Hindlimb muscle (tissue), 1 donor: ENCODE measurements at regions not wholly inside any gene's neighbourhood (a gene's known extent, or its start where the extent isn't known, plus 50 kb on each side); places are given as distances from the start of the nearest gene placed in this dataset.
"Not testable (repeated sequence)": the region's sequence is repeated elsewhere in the genome, so short reads cannot be mapped to it uniquely, and the experiment has no call there.

ENCODE experiments used
- DNase-seq: peaks from one replicate; pipeline ENCODE4 v3.0.0-alpha.2; 2013

DNA sequence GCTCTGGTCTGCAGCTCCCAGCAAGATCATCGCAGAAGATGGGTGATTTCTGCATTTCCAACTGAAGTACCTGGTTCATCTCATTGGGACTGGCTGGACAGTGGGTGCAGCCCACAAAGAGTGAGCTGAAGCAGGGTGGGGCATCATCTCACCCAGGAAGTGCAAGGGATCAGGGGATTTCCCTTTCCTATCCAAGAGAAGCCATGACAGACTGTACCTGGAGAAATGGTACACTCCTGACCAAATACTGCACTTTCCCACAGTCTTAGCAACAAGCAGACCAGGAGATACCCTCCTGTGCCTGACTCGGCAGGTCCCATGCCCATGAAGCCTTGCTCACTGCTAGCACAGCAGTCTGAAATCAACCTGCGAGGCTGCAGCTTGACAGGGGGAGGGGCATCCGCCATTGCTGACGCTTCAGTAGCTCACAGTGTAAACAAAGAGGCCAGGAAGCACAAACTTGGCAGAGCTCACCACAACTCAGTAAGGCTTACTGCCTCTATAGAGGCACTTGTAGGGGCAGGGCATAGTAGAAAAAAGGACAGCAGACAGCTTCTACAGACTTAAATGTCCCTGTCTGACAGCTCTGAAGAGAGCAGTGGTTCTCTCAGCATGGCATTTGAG is 60.5 kb downstream of the AREG start:
- not testable (repeated sequence) for DNase-seq

DNA sequence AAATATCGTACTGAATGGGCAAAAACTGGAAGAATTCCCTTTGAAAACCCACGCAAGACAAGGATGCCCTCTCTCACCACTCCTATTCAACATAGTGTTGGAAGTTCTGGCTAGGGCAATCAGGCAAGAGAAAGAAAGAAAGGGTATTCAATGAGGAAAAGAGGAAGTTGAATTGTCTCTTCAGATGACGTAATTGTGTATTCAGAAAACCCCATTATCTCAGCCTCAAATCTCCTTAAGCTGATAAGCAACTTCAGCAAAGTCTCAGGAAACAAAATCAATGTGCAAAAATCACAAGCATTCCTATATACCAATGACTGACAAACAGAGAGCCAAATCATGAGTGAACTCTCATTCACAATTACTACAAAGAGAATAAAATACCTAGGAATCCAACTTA is 64.4 kb downstream of the AREG start:
- DNase-seq = not testable (repeated sequence)

DNA sequence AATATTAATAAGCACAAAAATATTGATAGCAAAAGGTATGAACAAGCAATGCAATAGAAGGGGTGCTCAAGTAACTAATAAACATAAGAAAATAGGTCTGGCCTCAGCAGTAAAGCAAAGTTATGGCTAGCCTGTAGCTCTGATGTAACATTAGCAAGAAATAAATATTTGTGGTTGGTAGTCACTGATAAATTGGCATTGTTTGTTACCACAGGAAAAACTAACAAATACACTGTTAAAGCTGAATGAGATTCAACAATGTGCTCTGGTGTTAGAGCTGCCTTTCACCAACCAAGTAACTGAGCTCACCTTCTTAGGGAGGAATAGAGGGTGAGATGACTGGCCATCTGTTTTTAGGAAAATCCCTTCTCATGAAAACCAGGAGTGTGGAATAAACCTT is 71.4 kb downstream of the AREG start:
- no peak for DNase-seq

DNA sequence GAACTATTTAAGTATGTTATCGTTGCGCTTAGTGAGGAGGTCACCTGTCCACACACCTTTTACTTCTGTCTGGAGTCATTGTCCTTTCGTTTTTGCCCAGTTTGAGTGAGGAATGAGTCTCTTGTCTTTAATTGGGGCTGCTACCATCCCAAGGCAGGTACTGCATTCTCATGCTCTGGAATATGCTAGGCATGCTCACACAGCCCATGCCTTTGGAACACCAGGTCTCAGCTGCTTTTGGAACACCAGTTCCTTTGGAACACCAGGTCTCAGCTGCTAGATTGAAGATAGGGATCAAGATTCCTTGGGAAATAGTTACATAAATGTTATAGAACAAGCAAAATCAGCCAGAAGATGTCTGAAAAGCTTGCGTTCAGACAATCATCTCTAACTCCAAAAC is 73.1 kb downstream of the AREG start:
- DNase-seq = no peak

DNA sequence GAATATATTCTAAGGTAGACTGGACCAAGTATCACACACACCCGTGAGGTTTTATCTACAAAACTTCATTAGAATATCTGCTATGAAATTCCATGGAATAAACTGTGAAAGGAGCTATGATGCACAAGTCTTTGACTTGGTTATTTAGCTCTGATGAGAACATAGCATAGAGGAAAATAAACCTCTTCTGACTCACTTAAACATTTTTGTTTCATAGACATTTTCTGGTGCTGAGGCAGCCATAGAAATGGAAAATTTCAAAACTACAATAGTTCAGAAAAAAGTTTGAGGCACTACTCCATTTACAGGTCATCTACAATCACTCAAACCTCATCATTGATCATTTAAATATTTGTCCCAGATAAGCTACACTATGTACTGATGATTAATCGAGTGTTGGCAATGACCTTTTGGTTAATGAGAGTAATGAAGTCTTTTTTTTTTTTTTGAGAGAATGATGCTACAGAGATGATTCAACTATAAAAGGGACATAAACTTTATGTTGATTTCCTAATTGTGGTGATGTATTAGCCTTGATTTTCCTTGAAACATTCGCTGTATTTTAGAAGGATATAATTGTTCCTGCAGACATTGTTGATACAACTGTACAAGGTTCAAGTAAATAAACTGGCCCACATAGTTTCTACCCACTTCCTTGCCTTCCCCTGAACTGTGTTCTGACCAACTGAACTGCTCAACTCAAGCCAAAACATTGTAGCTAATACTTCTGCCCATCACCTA is 77.5 kb downstream of the AREG start:
- no peak for DNase-seq

DNA sequence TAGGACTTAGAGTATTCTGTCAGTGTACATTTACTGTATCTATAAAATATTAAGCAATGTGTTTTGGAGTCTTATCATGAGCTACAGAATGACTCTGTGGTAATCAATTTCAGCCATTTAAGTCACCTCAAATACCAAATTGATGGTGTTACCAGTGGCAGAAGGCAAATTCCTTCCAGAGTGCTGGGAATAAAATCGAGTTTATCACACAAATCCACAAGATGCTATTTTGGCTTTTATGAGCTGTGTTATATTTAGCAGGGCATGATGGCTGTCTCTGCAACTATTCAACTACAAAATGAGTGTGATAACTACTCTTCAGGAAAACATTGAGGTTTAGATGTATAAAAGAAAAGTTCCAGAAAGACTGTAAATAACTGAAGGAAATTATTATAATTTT is 78.2 kb downstream of the AREG start:
- no peak for DNase-seq

DNA sequence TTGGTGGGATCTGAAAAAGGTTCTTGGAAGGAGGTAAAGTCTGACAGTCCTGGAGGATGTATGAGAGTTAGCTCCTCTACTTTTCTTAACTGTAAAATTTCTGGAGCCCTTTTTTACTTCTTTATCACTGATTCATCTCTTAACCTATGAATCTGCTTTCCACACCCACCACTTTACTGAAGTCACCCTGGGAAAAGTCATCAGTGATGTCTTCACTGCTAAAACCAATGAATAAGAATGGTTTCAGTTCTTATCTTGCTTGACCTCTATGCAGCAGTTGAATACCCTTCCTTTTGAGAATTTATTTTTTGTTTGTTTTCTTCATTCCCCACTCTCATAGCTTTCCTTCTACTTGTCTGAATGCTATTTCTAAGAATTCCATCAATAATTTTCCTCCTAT is 80.0 kb downstream of the AREG start:
- no peak for DNase-seq

DNA sequence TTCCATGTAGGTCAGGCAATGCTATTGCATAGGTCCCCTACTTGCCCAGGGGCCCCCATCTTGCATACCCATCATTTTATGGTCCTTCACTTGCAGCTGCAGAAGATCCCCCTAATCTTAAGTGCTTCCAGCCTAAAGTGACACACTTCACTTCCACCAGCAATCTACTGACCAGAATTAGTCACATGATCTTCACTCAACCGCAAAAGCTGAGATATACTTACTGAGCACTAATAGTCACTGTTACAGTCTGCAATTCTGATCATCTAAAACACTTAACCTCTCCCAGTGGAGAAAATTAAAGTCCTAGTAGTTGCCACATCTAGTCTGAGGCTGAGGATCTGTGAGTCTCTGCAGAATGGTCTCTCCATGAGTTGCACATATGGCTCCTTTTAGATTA is 82.1 kb downstream of the AREG start:
- no peak for DNase-seq

DNA sequence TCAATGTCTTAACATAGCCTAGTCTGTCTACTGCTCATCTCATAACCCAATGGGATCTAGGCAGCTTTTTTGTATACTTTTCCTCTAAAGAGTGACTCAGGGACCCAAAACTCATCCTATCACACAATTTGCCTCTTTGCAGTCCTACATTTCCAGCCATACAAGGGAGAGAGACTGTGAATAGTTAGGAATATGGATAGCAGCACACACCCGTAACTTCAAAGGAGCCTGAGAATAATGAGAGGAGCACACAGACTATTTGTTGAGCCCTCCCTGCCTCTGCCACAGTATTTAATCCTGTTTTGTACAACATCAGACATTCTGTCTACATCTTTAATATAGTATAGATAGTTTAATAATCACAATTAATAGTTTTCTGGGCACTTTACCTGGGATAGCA is 83.2 kb downstream of the AREG start:
- DNase-seq = no peak

DNA sequence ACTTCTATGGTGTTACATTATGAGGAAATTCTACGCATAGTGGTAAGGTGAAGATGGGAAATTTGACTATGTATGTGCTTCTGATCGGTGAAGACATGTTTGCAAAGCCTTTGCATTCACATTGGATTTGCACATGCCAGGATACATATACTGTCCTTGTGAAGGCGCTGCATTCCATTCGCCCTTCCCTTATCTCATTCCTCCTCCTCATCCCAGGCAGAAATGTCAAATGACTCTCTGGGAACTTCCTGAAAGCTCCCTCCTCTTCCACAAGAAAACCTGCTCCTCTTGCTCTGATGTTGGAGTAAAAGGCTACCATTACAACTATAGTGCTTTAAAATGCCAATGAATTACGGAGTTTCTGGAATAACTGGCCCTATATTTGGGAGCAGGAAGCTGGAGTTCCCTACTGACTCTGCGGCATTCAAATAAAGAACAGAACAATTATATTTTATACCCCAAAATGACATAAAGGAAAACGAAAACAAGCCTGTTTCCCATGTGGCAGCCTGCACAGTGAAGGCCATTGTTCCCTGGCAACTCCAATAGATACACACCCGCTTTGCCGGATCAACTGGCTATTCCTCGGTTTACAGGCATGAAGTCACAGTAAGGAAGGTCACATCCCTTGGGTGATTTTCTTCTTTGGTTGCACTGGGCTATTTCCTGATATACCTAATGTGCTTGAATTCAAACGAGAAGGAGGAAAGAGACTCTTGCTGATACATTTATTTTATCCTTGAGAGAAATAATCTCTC is 84.5 kb downstream of the AREG start:
- no peak for DNase-seq

DNA sequence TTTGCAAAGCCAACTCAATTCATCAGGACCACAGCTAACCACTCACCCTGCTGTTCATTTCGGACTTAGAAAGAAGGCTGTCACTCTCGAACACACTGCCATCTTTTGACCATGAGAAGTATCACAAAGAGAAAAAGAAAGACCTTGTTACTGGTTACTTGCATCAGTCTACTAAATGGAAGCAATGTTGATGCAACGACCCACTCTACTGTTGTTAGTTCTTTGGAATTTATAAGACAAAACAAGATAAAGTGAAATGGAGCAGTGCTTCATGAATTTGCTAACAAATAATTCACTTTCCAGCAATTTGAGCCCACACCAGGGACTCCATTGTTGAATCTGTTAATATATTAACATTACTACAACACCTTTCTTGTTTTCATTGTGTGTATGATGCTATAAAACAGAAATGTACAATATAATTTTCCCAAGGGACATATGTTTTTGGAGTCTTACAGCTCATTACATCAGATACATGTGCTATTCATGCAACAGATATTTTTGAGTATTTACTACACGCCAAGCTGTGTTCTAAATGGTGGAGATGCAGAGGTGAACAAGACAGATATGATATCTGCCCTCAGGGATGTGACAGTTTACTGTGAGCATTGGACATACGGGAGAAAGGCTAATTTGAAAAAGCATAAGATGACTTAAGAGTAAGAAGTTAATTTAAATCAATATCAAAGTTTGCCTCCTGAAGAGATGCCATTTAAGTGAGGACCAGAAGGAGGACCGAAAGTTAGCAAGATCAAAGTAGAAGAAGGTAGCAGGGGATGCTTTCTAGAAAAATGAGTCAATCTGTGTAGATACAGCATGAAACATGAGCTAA is 87.2 kb downstream of the AREG start:
- peak; percentile 11 for DNase-seq

DNA sequence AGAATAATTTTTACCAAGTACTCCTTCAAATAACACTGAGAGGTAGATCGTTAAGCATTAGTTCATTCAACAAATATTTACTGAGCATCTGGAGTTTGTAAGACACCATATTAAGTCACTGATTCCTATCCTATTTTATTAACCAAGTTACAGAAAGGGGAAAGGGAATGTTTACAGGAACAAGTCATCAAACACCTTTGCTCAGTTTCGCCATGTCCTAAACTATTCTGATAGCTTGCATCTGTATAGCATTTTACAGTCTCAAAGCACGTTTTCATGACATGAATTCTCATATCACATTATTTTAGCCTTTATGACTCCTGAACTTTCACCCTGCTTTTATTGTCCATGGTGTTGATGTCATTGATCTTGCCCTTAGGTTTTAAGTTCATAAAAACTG is 89.2 kb downstream of the AREG start:
- DNase-seq = no peak

DNA sequence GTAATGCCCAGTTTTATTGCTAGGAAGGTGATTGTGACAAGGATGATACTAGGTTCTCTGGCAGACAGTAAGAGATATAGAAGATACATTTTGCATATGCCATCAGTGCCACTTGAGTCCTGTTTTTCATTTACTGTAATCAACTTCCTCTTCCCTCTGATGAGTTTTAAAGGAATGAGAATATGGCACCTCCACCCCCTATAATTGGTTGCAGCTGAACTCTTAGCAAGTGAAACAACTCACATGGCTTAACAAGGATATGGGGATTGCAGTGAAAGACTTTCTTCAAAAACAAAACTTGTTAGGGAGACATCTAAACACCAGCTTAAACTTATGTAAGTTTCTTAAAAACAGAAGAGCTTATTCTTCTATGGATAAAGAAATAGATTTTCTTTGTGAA is 90.0 kb downstream of the AREG start:
- DNase-seq = no peak

DNA sequence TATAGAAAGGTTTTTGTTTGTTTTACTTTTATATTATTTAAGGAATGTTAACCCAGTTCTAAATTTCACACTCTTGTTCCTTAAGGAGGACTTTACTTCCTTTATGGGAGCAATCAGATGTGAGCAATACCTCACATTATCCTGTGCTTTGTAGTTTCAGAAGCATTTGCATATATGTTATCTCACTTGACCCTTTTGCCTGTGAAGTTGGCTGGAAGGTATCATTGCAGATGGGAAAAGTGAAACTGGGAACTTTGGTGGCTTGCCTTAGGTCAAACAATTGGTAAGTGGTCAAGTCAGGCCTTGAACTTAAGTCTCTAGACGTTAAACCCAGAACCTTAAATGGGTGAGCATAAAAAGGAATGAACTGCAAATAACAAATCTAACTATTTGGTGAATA is 90.6 kb downstream of the AREG start:
- no peak for DNase-seq

DNA sequence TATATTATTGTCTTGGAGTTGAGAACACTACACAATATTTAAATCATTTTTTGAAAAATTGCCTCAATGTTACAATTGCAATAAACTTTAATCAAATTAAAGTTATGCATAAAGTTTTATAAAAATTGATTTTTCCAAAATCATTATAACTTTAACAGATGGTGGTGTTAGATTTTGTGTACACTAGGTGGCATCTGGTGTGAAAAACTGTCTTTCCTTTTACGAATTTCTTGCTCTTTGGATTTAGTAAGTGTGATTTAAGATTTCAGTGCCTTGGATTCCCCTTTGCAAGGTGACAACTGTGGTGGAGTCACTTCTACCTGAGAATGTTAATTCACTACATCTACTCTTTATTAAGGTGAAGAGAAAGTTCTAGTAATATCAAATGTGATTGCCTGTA is 91.6 kb downstream of the AREG start:
- DNase-seq = no peak

DNA sequence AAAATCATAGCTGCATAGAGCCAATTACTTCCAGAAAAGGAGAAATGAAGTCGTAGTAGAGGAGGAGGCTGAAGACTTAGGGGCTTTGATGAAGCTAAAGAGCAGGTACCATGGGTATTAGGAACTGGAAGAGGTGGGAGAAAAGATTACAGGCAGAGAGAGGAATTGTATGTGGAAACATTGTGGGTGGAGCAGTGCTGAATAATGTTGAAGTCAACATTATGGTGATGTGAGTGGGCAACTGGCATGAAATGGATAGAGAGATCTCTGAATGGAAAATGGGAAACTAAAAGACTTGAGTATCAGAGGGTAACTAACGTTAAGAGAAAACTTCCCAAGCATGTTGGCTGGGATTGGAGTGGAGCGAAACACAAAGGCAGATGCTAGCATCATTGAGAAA is 92.5 kb downstream of the AREG start:
- DNase-seq = no peak

DNA sequence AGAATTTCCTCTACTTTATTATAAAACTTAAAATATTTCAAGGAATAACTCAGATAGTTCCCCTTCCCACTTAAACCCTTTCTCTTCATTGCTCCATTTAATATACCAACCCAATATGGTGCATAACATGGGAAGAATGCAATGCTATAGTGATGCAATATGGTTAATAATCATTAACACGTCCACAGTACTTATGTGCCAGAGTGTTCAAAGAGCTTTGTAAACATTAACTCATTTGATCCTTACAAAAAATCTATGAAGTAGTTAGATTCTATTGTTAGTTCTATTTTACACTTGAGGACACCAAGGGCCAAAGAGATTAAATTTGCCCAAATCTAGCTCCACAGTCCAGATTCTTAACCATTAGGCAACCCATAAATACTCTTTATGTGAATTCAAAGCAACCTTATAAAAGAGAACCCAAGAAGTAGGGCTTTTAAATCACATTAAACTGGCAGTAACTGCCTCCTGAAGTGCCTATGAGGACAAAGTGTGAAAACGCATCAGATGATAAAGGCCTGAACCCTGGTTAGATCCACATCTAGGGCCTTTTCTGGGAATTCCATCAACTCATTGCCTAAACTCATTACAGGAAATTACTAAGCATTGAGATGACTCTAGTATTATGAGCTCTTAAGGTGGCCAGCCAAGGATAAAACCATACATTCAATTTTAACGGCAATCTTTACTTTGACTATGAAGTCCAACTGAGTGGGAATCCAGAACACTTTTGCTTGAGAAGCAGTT is 94.3 kb downstream of the AREG start:
- no peak for DNase-seq

DNA sequence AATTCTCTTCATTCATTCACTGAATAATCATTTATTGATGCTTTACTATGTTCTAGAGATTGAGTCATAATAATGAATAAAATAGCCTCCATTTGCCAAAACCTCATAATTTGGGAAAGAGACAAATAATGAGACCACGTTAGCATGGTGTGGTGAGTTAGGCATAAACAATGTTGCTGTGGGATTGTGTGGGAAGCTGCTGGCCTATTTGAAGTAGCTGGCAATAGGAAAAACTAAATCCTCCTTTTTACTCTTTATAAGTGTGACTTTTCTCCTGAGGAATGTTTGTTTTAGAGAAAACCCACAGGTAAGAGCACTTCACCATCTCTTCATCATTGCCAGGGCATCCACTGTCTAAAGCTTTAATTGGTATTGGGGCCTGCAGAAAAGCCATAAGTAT is 95.3 kb downstream of the AREG start:
- DNase-seq = no peak

DNA sequence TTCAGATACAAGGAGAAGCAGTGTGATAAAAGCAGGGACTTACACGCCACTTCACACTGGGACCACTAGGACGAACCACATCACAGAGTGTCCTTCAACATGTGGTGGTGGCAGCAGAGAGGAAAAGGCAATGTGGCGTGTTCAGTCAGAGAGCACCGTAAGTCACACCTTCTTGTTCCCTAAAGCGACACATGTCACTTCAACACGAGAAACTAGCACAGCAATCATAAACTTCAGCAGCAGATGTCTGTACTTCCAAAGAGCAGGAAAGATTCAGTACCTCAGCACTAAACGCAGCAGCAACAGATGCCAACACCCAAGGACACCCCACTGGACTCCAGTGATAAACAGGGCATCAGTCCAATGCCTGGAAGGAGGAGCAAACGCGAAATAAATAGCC is 96.7 kb downstream of the AREG start:
- no peak for DNase-seq

DNA sequence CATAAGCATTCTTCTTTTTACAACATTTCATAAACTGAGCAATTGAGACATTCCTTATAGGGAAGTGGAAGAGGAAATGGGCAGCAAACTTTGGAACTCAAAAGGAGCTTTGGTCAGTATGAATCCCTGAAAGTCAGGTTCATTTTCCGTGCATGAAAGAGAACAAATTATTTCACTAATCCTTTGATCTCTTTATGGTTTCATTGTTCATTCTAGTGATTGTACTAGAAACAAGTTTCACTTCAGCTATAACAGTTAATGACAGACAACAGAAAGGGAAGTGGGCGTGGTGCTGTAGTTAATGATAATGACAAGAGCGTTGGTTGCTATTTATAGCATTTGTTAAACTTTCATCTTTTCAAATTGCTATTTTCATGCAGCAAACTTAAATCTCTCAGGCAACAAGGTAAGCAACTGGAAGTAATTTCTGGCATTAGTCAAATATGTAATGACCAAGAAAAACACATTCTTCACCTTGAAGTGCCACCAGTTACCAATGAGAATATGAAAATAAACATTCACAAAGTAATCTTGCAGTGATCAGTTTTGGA is 98.4 kb downstream of the AREG start:
- DNase-seq = no peak

DNA sequence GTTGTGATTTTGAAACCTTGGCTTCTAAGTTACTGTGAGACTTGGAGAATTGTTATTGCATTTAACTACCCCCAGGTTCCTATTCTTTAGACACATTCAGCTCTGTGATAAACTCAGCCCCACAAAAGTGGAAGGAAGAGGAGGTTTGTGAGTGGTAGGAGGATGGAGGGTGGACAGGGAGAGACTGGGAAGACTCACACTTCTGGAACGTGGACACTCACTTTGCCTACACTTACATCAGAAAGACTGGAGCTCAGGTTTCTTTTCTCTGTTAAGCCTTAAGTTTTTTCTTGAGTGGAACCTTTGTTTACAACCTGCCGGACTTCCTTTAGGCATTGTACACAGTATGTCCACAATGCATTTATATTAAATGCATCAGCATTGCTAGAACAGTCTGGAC is 99.0 kb downstream of the AREG start:
- DNase-seq = no peak
